ENCODE measurements at regions not wholly inside any gene's neighbourhood (a gene's known extent, or its start where the extent isn't known, plus 50 kb on each side); places are given as distances from the start of the nearest gene placed in this dataset.

DNA sequence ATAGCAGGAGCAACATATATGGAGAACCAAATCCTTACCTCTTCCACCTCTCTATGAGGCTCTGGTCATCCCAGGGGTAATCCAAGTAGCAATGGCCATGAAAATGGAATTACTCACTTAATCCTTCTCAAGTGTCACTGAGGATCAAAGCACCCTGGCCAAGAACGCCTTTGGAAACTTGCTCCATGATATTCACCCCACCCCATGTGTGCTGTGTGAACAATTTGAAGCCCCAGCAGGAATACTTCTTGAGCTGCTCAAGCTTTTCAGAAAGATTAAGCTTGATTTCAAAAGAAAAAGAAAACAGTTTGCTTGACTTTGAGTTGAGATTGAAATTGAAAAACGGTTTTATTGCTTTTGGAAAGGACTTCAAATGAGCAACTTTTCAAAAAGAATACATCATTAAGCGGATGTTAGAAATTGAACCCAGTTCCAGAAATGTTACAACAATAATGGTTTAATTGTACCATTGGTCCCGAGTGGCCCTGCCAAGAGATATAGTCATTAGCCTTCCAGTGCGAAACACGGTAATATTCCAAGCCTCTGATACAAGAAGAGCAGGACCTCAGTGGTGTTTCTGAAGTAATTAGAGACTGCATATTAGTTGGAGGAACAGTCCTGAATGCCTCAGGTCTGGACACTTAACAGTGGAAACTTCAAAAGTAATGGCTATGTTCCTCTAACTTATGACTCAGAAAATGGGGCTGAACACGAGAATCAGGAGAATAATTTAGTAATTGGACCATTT lies 208.1 kb downstream of the NEBL start:
- no peak overlapping the region for H3K4me3 Mint-ChIP-seq (ENCODE audit: unreplicated experiment)
- no peaks in the 10 kb centered on the region for H3K36me3 Mint-ChIP-seq (ENCODE audit: unreplicated experiment)
- H3K4me1 Mint-ChIP-seq (ENCODE audit: low read depth, unreplicated experiment), result no peaks in the 10 kb centered on the region
- no peak overlapping the region for H3K27ac Mint-ChIP-seq (ENCODE audit: unreplicated experiment)
- TF ChIP-seq, protein P1, sequence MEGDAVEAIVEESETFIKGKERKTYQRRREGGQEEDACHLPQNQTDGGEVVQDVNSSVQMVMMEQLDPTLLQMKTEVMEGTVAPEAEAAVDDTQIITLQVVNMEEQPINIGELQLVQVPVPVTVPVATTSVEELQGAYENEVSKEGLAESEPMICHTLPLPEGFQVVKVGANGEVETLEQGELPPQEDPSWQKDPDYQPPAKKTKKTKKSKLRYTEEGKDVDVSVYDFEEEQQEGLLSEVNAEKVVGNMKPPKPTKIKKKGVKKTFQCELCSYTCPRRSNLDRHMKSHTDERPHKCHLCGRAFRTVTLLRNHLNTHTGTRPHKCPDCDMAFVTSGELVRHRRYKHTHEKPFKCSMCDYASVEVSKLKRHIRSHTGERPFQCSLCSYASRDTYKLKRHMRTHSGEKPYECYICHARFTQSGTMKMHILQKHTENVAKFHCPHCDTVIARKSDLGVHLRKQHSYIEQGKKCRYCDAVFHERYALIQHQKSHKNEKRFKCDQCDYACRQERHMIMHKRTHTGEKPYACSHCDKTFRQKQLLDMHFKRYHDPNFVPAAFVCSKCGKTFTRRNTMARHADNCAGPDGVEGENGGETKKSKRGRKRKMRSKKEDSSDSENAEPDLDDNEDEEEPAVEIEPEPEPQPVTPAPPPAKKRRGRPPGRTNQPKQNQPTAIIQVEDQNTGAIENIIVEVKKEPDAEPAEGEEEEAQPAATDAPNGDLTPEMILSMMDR (IDR thresholded peaks at IDR 0.05; ENCODE audit: partially characterized antibody, unreplicated experiment), result no peak
- H3K27me3 Mint-ChIP-seq (ENCODE audit: unreplicated experiment), result no peaks in the 10 kb centered on the region
- H3K9me3 Mint-ChIP-seq (ENCODE audit: unreplicated experiment), result peaks cover 1% of the 10 kb centered on the region
- no peak for DNase-seq

GRCh38 chr10:20686015-20686635 lies 211.0 kb downstream of the NEBL start:
- Mint-ChIP-seq H3K27me3 (ENCODE audit: unreplicated experiment) (no peaks in the 10 kb centered on the region), H3K27ac (ENCODE audit: unreplicated experiment) (no peak overlapping the region), H3K4me3 (ENCODE audit: unreplicated experiment) (no peak overlapping the region), H3K9me3 (ENCODE audit: unreplicated experiment) (peaks cover 1% of the 10 kb centered on the region), H3K4me1 (ENCODE audit: low read depth, unreplicated experiment) (no peaks in the 10 kb centered on the region), H3K36me3 (ENCODE audit: unreplicated experiment) (no peaks in the 10 kb centered on the region)
- DNase-seq, result no peak
- TF ChIP-seq, protein P1 (IDR thresholded peaks at IDR 0.05; ENCODE audit: partially characterized antibody, unreplicated experiment), result no peak

DNA sequence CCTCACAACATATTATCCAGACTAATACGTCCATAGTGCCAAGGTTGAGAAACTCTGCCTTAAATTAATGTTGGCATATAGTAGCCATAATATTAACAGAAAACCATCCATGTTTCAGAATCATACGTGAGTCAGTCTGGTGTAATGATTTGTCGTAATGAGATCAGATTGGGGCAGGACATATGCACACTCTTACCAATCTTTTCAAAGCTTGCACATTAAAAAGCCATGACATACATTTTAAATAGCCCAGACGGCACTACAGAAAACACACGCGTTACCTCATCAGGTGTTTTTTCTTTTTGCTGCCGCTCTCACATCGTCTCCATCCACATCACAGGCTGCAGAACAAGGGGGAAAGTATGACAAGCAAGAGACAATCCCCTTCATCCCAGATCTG lies 211.6 kb downstream of the NEBL start:
- DNase-seq, result no peak
- Mint-ChIP-seq H3K27ac (ENCODE audit: unreplicated experiment) (no peak overlapping the region), H3K9me3 (ENCODE audit: unreplicated experiment) (peaks cover 1% of the 10 kb centered on the region), H3K4me3 (ENCODE audit: unreplicated experiment) (no peak overlapping the region), H3K4me1 (ENCODE audit: low read depth, unreplicated experiment) (no peaks in the 10 kb centered on the region), H3K27me3 (ENCODE audit: unreplicated experiment) (no peaks in the 10 kb centered on the region), H3K36me3 (ENCODE audit: unreplicated experiment) (no peaks in the 10 kb centered on the region)
- TF ChIP-seq, protein P1 (IDR thresholded peaks at IDR 0.05; ENCODE audit: partially characterized antibody, unreplicated experiment), result no peak

- Mint-ChIP-seq H3K9me3 (ENCODE audit: unreplicated experiment) (peaks cover 3% of the 10 kb centered on the region), H3K4me1 (ENCODE audit: low read depth, unreplicated experiment) (no peaks in the 10 kb centered on the region), H3K27me3 (ENCODE audit: unreplicated experiment) (peaks cover 6% of the 10 kb centered on the region), H3K36me3 (ENCODE audit: unreplicated experiment) (no peaks in the 10 kb centered on the region), H3K27ac (ENCODE audit: unreplicated experiment) (no peak overlapping the region), H3K4me3 (ENCODE audit: unreplicated experiment) (no peak overlapping the region)
- TF ChIP-seq, protein P1 (IDR thresholded peaks at IDR 0.05; ENCODE audit: partially characterized antibody, unreplicated experiment), result no peak
- DNase-seq, result no peak
These were observed 213.8 kb downstream of the NEBL start for GRCh38 chr10:20683345-20683744.

GRCh38 chr10:20682782-20683181 lies 214.3 kb downstream of the NEBL start:
- TF ChIP-seq, protein P1 (IDR thresholded peaks at IDR 0.05; ENCODE audit: partially characterized antibody, unreplicated experiment), result no peak
- peaks cover 3% of the 10 kb centered on the region for H3K9me3 Mint-ChIP-seq (ENCODE audit: unreplicated experiment)
- DNase-seq, result no peak
- H3K27me3 Mint-ChIP-seq (ENCODE audit: unreplicated experiment), result peaks cover 6% of the 10 kb centered on the region
- H3K4me1 Mint-ChIP-seq (ENCODE audit: low read depth, unreplicated experiment), result no peaks in the 10 kb centered on the region
- H3K27ac Mint-ChIP-seq (ENCODE audit: unreplicated experiment), result no peak overlapping the region
- H3K36me3 Mint-ChIP-seq (ENCODE audit: unreplicated experiment), result no peaks in the 10 kb centered on the region
- no peak overlapping the region for H3K4me3 Mint-ChIP-seq (ENCODE audit: unreplicated experiment)
